ENCODE measurements at regions not wholly inside any gene's neighbourhood (a gene's known extent, or its start where the extent isn't known, plus 50 kb on each side); places are given as distances from the start of the nearest gene placed in this dataset.

DNA sequence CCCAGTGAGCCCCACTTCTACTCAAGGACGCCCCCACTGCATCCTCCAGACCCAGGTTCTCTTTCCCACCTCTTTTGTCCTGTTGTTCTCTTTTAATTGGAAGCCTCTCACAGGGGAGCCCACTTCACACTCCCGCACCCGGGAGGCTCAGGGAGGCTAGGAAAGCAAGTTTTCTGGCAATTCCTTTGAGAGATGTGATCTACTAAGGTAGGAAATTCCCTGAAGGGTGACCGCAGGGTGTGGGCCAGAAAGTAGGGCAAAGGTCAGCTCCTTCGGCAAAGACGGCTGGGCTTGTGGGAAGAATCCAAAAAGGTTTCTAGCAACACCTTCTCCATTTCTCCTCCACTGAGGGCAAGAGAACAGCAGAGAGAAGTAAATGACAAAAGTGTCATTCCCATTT lies 98.1 kb upstream of the PTPN1 start:
- no peaks in the 10 kb centered on the region for H3K27me3 ChIP-seq (ENCODE audit: insufficient read depth, low read length)
- H3K4me3 ChIP-seq (ENCODE audit: low read depth, low read length) = no peak overlapping the region
- H2AFZ ChIP-seq (ENCODE audit: low read length, unreplicated experiment) = no peak overlapping the region
- peaks cover 22% of the 10 kb centered on the region for H3K4me1 ChIP-seq (ENCODE audit: control insufficient read depth, insufficient read depth, low read length, unreplicated experiment)
- no peak overlapping the region for H3K27ac ChIP-seq (ENCODE audit: low read depth, low read length)
- no peaks in the 10 kb centered on the region for H3K36me3 ChIP-seq (ENCODE audit: insufficient read depth, low read length)
- no peaks in the 10 kb centered on the region for H3K79me2 ChIP-seq (ENCODE audit: control insufficient read depth, insufficient read depth, low read length, unreplicated experiment)

DNA sequence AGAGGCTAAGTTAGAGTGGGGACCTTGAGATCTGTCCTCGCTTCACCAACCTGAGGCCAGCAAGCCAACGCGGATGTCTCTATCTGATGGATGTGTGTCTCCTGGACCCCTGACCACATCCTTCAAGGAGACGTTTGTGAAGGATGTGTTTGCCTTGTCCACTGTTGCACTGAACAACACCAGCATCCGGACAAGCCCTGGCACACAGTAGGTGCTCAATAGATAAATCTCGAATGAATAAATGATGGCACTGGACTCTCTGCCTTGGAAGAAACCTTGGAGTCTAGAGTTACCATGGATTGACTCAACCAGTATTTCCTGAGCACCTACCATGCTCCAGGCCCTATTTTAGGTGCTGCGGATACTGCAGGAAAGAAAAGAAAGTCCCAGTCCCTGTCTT lies 97.7 kb upstream of the PTPN1 start:
- H3K4me1 ChIP-seq (ENCODE audit: control insufficient read depth, insufficient read depth, low read length, unreplicated experiment) = peaks cover 24% of the 10 kb centered on the region
- H3K79me2 ChIP-seq (ENCODE audit: control insufficient read depth, insufficient read depth, low read length, unreplicated experiment) = no peaks in the 10 kb centered on the region
- no peak overlapping the region for H3K27ac ChIP-seq (ENCODE audit: low read depth, low read length)
- no peak overlapping the region for H3K4me3 ChIP-seq (ENCODE audit: low read depth, low read length)
- no peaks in the 10 kb centered on the region for H3K36me3 ChIP-seq (ENCODE audit: insufficient read depth, low read length)
- no peak overlapping the region for H2AFZ ChIP-seq (ENCODE audit: low read length, unreplicated experiment)
- no peaks in the 10 kb centered on the region for H3K27me3 ChIP-seq (ENCODE audit: insufficient read depth, low read length)

- Histone ChIP-seq H2AFZ (ENCODE audit: low read length, unreplicated experiment) (no peak overlapping the region), H3K36me3 (ENCODE audit: insufficient read depth, low read length) (no peaks in the 10 kb centered on the region), H3K4me1 (ENCODE audit: control insufficient read depth, insufficient read depth, low read length, unreplicated experiment) (peaks cover 24% of the 10 kb centered on the region), H3K27ac (ENCODE audit: low read depth, low read length) (no peak overlapping the region), H3K79me2 (ENCODE audit: control insufficient read depth, insufficient read depth, low read length, unreplicated experiment) (no peaks in the 10 kb centered on the region), H3K4me3 (ENCODE audit: low read depth, low read length) (no peak overlapping the region), H3K27me3 (ENCODE audit: insufficient read depth, low read length) (no peaks in the 10 kb centered on the region)
These were observed 97.1 kb upstream of the PTPN1 start for GRCh38 chr20:50413088-50413500.

- Histone ChIP-seq H3K27me3 (ENCODE audit: insufficient read depth, low read length) (no peaks in the 10 kb centered on the region), H3K4me3 (ENCODE audit: low read depth, low read length) (no peak overlapping the region), H3K79me2 (ENCODE audit: control insufficient read depth, insufficient read depth, low read length, unreplicated experiment) (no peaks in the 10 kb centered on the region), H3K27ac (ENCODE audit: low read depth, low read length) (peak overlapping the region; percentile 97), H3K36me3 (ENCODE audit: insufficient read depth, low read length) (no peaks in the 10 kb centered on the region), H3K4me1 (ENCODE audit: control insufficient read depth, insufficient read depth, low read length, unreplicated experiment) (peaks cover 24% of the 10 kb centered on the region), H2AFZ (ENCODE audit: low read length, unreplicated experiment) (no peak overlapping the region)
These were observed 95.1 kb upstream of the PTPN1 start for GRCh38 chr20:50415021-50415515.

DNA sequence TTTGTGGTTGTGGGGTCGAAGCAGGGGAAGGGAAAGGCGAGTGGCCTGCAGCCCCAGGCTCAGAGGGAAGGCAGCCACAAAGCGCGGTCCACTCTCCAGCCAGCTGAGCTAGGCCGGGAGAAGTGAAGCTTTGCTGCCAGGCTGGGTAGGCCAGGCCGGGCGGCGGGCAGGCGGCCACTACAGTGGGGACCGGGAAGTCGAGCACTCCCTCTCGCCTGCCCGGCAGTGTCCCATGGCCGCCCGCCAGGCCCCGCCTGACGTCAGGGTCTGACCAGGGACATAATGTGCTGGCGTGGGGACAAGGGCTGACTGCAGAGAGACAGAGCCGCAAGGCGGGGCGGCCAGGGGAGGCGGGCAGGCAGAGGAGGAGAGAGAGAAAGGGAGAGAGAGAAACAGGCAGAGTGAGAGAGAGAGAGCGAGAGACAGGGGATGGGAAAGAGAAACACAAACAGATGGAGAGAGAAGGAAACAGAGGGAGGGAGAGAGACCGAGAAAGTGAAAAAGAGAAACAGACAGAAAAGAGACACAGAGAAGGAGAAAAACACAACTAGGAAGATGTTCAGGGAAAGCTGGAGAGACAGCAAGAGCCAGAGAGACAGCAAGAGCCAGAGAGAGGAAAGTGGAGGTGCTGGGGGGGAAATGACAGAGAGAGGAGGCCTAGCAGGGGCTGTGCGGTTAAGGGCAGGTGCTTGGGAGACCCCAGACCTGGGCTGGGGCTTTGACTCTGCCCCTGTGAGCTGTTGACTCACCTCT lies 94.5 kb upstream of the PTPN1 start:
- H2AFZ ChIP-seq (ENCODE audit: low read length, unreplicated experiment) = no peak overlapping the region
- peaks cover 24% of the 10 kb centered on the region for H3K4me1 ChIP-seq (ENCODE audit: control insufficient read depth, insufficient read depth, low read length, unreplicated experiment)
- H3K79me2 ChIP-seq (ENCODE audit: control insufficient read depth, insufficient read depth, low read length, unreplicated experiment) = no peaks in the 10 kb centered on the region
- peak overlapping the region; percentile 97 for H3K27ac ChIP-seq (ENCODE audit: low read depth, low read length)
- peak overlapping the region; percentile 30; the same call in 1 of the 2 replicates for H3K4me3 ChIP-seq (ENCODE audit: low read depth, low read length)
- H3K36me3 ChIP-seq (ENCODE audit: insufficient read depth, low read length) = no peaks in the 10 kb centered on the region
- no peaks in the 10 kb centered on the region for H3K27me3 ChIP-seq (ENCODE audit: insufficient read depth, low read length)

- H3K4me3 ChIP-seq (ENCODE audit: low read depth, low read length) = peak overlapping the region; percentile 30; the same call in 1 of the 2 replicates
- no peaks in the 10 kb centered on the region for H3K27me3 ChIP-seq (ENCODE audit: insufficient read depth, low read length)
- peak overlapping the region; percentile 97 for H3K27ac ChIP-seq (ENCODE audit: low read depth, low read length)
- no peaks in the 10 kb centered on the region for H3K79me2 ChIP-seq (ENCODE audit: control insufficient read depth, insufficient read depth, low read length, unreplicated experiment)
- H3K36me3 ChIP-seq (ENCODE audit: insufficient read depth, low read length) = no peaks in the 10 kb centered on the region
- H3K4me1 ChIP-seq (ENCODE audit: control insufficient read depth, insufficient read depth, low read length, unreplicated experiment) = peaks cover 24% of the 10 kb centered on the region
- H2AFZ ChIP-seq (ENCODE audit: low read length, unreplicated experiment) = no peak overlapping the region
These were observed 93.7 kb upstream of the PTPN1 start for GRCh38 chr20:50416269-50417022.

GRCh38 chr20:50417023-50417329 lies 93.2 kb upstream of the PTPN1 start:
- H3K4me1 ChIP-seq (ENCODE audit: control insufficient read depth, insufficient read depth, low read length, unreplicated experiment) = peaks cover 24% of the 10 kb centered on the region
- peak overlapping the region; percentile 97 for H3K27ac ChIP-seq (ENCODE audit: low read depth, low read length)
- no peaks in the 10 kb centered on the region for H3K79me2 ChIP-seq (ENCODE audit: control insufficient read depth, insufficient read depth, low read length, unreplicated experiment)

GRCh38 chr20:50417484-50418235 lies 92.5 kb upstream of the PTPN1 start:
- Histone ChIP-seq H3K27ac (ENCODE audit: low read depth, low read length) (no peak overlapping the region), H3K4me3 (ENCODE audit: low read depth, low read length) (no peak overlapping the region), H3K36me3 (ENCODE audit: insufficient read depth, low read length) (no peaks in the 10 kb centered on the region), H3K4me1 (ENCODE audit: control insufficient read depth, insufficient read depth, low read length, unreplicated experiment) (peaks cover 29% of the 10 kb centered on the region), H3K79me2 (ENCODE audit: control insufficient read depth, insufficient read depth, low read length, unreplicated experiment) (no peaks in the 10 kb centered on the region), H3K27me3 (ENCODE audit: insufficient read depth, low read length) (no peaks in the 10 kb centered on the region), H2AFZ (ENCODE audit: low read length, unreplicated experiment) (no peak overlapping the region)

More at GRCh38 chr20:50417023-50417329, 93.2 kb upstream of the PTPN1 start:
- Histone ChIP-seq H3K4me3 (ENCODE audit: low read depth, low read length) (no peak overlapping the region), H2AFZ (ENCODE audit: low read length, unreplicated experiment) (no peak overlapping the region), H3K27me3 (ENCODE audit: insufficient read depth, low read length) (no peaks in the 10 kb centered on the region), H3K36me3 (ENCODE audit: insufficient read depth, low read length) (no peaks in the 10 kb centered on the region)

DNA sequence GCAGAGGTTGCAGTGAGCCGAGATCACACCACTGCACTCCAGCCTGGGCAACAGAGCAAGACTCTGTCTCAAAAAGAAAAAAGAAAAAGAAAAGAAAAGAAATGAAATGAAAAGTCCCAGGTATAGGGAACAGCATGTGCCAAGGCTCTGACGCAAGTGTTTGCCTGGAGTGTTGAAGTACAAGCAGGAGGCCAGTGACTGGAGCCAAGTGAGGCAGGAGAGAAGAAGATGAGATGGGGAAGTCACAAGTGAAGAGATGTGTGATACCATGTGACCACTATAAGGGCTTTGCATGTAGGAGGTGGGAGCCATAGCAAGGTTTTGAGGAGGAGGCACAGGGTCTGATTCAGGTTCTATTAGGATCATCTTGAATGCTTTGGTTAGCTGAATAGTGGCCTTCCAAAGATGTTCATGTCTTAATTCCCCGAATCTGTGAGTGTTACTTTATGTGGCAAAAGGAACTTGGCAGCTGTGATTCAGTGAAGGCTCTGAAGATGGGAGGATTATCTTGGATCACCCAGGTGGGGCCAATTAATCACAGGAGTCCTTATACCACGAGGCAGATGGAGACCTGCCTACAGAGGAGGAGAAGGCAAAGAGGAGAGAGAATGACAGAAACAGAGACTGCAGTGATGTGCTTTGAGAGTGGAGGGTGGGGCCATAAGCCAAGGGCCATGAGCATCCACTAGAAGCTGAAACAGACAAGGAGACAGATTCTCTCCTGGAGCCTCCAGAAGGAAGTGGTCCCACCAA lies 91.1 kb upstream of the PTPN1 start:
- peaks cover 40% of the 10 kb centered on the region for H3K4me1 ChIP-seq (ENCODE audit: control insufficient read depth, insufficient read depth, low read length, unreplicated experiment)
- H3K4me3 ChIP-seq (ENCODE audit: low read depth, low read length) = no peak overlapping the region
- no peaks in the 10 kb centered on the region for H3K27me3 ChIP-seq (ENCODE audit: insufficient read depth, low read length)
- no peaks in the 10 kb centered on the region for H3K36me3 ChIP-seq (ENCODE audit: insufficient read depth, low read length)
- no peaks in the 10 kb centered on the region for H3K79me2 ChIP-seq (ENCODE audit: control insufficient read depth, insufficient read depth, low read length, unreplicated experiment)
- H2AFZ ChIP-seq (ENCODE audit: low read length, unreplicated experiment) = no peak overlapping the region
- no peak overlapping the region for H3K27ac ChIP-seq (ENCODE audit: low read depth, low read length)

GRCh38 chr20:50420380-50420779 lies 89.8 kb upstream of the PTPN1 start:
- H3K4me3 ChIP-seq (ENCODE audit: low read depth, low read length) = no peak overlapping the region
- H3K36me3 ChIP-seq (ENCODE audit: insufficient read depth, low read length) = no peaks in the 10 kb centered on the region
- no peaks in the 10 kb centered on the region for H3K79me2 ChIP-seq (ENCODE audit: control insufficient read depth, insufficient read depth, low read length, unreplicated experiment)
- H3K4me1 ChIP-seq (ENCODE audit: control insufficient read depth, insufficient read depth, low read length, unreplicated experiment) = peaks cover 36% of the 10 kb centered on the region
- H3K27me3 ChIP-seq (ENCODE audit: insufficient read depth, low read length) = no peaks in the 10 kb centered on the region
- H3K27ac ChIP-seq (ENCODE audit: low read depth, low read length) = no peak overlapping the region
- H2AFZ ChIP-seq (ENCODE audit: low read length, unreplicated experiment) = no peak overlapping the region

Measured in ACC112 (cell line).